D721Med (cell line): ENCODE measurements at regions not wholly inside any gene's neighbourhood (a gene's known extent, or its start where the extent isn't known, plus 50 kb on each side); places are given as distances from the start of the nearest gene placed in this dataset.

Experiments
- DNase-seq: peaks from one replicate; pipeline ENCODE4 v3.0.0; 2011; ENCODE audit warnings: low spot score; ENCODE audit not compliant: insufficient read length
- FAIRE-seq: peaks from 2 replicates; lab custom pipeline; 2011; peaks lifted over from hg19 to GRCh38; lab: Jason Lieb, UNC
- CTCF ChIP-seq: IDR thresholded peaks from 2 replicates; pipeline ENCODE4 v1.5.1; 2012; ENCODE audit warnings: mild to moderate bottlenecking, control low read depth; ENCODE audit not compliant: insufficient read depth; ENCODE audit errors: missing control alignments

- no peak for TF ChIP-seq CTCF
- DNase-seq, result no peak
- FAIRE-seq, result no peak
These were observed 49.8 kb upstream of the ZCCHC14 start for GRCh38 chr16:87542531-87543102.
